A673 (cell line): ENCODE measurements at regions not wholly inside any gene's neighbourhood (a gene's known extent, or its start where the extent isn't known, plus 50 kb on each side); places are given as distances from the start of the nearest gene placed in this dataset.

ENCODE experiments used
- EZH2 ChIP-seq: fragments of 200-600 bp; sonication (generic); IDR thresholded peaks from 2 replicates; pipeline ENCODE4 v1.6.1; 2017; ENCODE audit warnings: borderline replicate concordance, low read depth, mild to moderate bottlenecking, mixed read lengths, antibody characterized with exemption, low read length; ENCODE audit not compliant: poor library complexity, severe bottlenecking
- TF ChIP-seq, protein P1 (sequence below): fragments of 300-800, 200-600 bp; sonication (generic); conservative IDR thresholded peaks from 2 replicates; pipeline ENCODE4 v1.5.1; 2017; ENCODE audit warnings: low read depth, mild to moderate bottlenecking, antibody characterized with exemption, low read length, moderate library complexity, mixed read lengths

DNA sequence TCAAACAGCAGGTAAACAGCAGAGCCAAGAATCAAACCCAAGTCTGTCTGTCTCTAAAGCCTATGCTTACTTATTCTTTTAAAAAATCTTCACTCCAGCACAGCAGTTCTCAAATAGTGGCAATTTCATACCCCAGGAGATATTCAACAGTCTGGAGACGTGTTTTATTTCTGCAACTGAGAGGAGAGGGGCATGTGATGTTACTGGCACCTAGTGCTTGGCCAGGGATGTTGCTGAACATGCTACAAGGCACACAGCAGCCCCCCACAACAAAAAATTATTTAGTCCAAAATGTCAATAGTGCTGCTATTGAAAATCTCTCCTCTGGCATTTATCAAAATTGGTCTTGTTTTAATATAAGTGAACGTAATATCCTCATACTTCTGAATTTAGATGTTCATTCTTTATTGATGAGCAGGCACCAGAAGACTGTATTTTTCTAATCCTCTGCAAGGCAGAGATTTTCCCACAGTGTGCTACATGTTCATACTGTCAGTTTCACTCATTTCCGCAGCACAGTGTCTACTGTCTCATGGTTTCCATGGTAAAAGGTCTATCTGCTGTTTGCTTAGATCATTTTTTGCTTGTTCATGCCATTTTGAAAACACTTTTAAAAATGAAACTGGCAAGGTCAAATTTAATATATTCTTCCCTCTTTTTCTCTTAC is 90.5 kb downstream of the LRATD1 start:
- TF ChIP-seq, protein P1, sequence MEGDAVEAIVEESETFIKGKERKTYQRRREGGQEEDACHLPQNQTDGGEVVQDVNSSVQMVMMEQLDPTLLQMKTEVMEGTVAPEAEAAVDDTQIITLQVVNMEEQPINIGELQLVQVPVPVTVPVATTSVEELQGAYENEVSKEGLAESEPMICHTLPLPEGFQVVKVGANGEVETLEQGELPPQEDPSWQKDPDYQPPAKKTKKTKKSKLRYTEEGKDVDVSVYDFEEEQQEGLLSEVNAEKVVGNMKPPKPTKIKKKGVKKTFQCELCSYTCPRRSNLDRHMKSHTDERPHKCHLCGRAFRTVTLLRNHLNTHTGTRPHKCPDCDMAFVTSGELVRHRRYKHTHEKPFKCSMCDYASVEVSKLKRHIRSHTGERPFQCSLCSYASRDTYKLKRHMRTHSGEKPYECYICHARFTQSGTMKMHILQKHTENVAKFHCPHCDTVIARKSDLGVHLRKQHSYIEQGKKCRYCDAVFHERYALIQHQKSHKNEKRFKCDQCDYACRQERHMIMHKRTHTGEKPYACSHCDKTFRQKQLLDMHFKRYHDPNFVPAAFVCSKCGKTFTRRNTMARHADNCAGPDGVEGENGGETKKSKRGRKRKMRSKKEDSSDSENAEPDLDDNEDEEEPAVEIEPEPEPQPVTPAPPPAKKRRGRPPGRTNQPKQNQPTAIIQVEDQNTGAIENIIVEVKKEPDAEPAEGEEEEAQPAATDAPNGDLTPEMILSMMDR, result no peak
- no peak for TF ChIP-seq EZH2
